K562 (cell line): ENCODE measurements at regions not wholly inside any gene's neighbourhood (a gene's known extent, or its start where the extent isn't known, plus 50 kb on each side); places are given as distances from the start of the nearest gene placed in this dataset.

Experiments used
- ATAC-seq: fragments of 200-7000 bp; cut with Tn5 transposase; 3 replicates; pipeline ENCODE4 v1.9.1; 2020; ENCODE audit warnings: moderate library complexity
- BruUV-seq: library from RNA; stranded (reverse); fragments of 400-500 nt; replicated peaks from 2 replicates; lab custom pipeline; 2021; lab: Mats Ljungman, UMichigan
- CTCF ChIA-PET: fragments of 300-600 bp; formaldehyde crosslinking; extraction: SDS; loops from one replicate; lab custom pipeline; 2021; ENCODE audit warnings: low intra/inter-chr PET ratio; lab: Yijun Ruan, JAX
- POLR2A ChIA-PET: fragments of 300-600, 350-650 bp; sonication (Branson Sonifier 250); formaldehyde crosslinking; extraction: SDS; loops from one replicate; lab custom pipeline; 2021; ENCODE audit warnings: antibody characterized with exemption, inconsistent platforms; lab: Yijun Ruan, JAX
- DNase-seq, 4 experiments: peaks; one replicate each; pipeline versions ENCODE4 v3.0.0 to v3.0.0-alpha.2; 2011 to 2018; ENCODE audit warnings: low spot score in 3 of 4, mixed read lengths in 3 of 4; ENCODE audit errors: extremely low read depth in 1 of 4
- FAIRE-seq: peaks from 2 replicates; lab custom pipeline; 2011; peaks lifted over from hg19 to GRCh38; lab: Jason Lieb, UNC
- H2AFZ ChIP-seq: 2 replicates; pipeline ENCODE4 v1.6.0; 2011; ENCODE audit warnings: low read depth, low read length, control low read depth, inconsistent platforms
- H3K27ac ChIP-seq: fragments of 200-600 bp; 3 replicates; pipeline ENCODE4 v1.8.0; 2011; ENCODE audit warnings: low read depth, mild to moderate bottlenecking, control low read depth, inconsistent platforms, low read length, moderate library complexity, mixed read lengths; ENCODE audit errors: extremely low read depth
- H3K27me3 ChIP-seq, 2 experiments: fragments of 300-600 bp in 1 of 2; 2 replicates in 1 of 2; 3 replicates in 1 of 2; pipeline versions ENCODE4 v1.6.0 to v1.8.0; 2011; ENCODE audit warnings: inconsistent platforms in 2 of 2, low read length in 2 of 2, mild to moderate bottlenecking in 1 of 2, mixed read lengths in 1 of 2, moderate library complexity in 1 of 2; ENCODE audit not compliant: control insufficient read depth in 2 of 2, insufficient read depth in 2 of 2
- H3K36me3 ChIP-seq: fragments of 300-600 bp; 3 replicates; pipeline ENCODE4 v1.8.0; 2011; ENCODE audit warnings: mild to moderate bottlenecking, low read length, inconsistent platforms; ENCODE audit not compliant: control insufficient read depth, insufficient read depth
- H3K4me1 ChIP-seq, 2 experiments: fragments of 200-600 bp in 1 of 2; replicated peaks in 1 of 2; 2 replicates in 1 of 2; 3 replicates in 1 of 2; pipeline versions ENCODE4 v1.5.1 to v1.8.0; 2011; ENCODE audit warnings: inconsistent platforms in 2 of 2, low read length in 2 of 2, mild to moderate bottlenecking in 1 of 2, mixed read lengths in 1 of 2, moderate library complexity in 1 of 2; ENCODE audit not compliant: control insufficient read depth in 2 of 2, insufficient read depth in 2 of 2
- H3K4me2 ChIP-seq: 2 replicates; pipeline ENCODE4 v1.6.1; 2011; ENCODE audit warnings: low read length, control low read depth, inconsistent platforms, mixed read lengths; ENCODE audit not compliant: insufficient read depth
- H3K4me3 ChIP-seq: fragments of 200-600 bp; sonication (generic), shearing (Covaris generic); 2 replicates; pipeline ENCODE4 v1.5.1; 2016; ENCODE audit warnings: control low read depth, inconsistent platforms
- H3K79me2 ChIP-seq: fragments of 200-600 bp; 3 replicates; pipeline ENCODE4 v1.8.0; 2011; ENCODE audit warnings: low read length, inconsistent platforms; ENCODE audit not compliant: control insufficient read depth, insufficient read depth
- H3K9ac ChIP-seq, 2 experiments: 2 replicates each; pipeline versions ENCODE4 v1.6.0 to v1.6.1; 2011; ENCODE audit warnings: low read depth in 2 of 2, low read length in 2 of 2, control low read depth in 1 of 2, inconsistent platforms in 1 of 2, mild to moderate bottlenecking in 1 of 2, mixed read lengths in 1 of 2; ENCODE audit not compliant: insufficient read depth in 1 of 2
- H3K9me1 ChIP-seq: one replicate; pipeline ENCODE4 v1.6.0; 2011; ENCODE audit warnings: inconsistent platforms, mild to moderate bottlenecking, low read length, moderate library complexity; ENCODE audit not compliant: control insufficient read depth, insufficient read depth
- H3K9me3 ChIP-seq: replicated peaks from 2 replicates; pipeline ENCODE4 v1.5.1; 2011; ENCODE audit warnings: low read depth, low read length, inconsistent platforms; ENCODE audit not compliant: control insufficient read depth, insufficient read depth
- H4K20me1 ChIP-seq: replicated peaks from 2 replicates; pipeline ENCODE4 v1.6.1; 2011; ENCODE audit warnings: low read length, inconsistent platforms, mixed read lengths; ENCODE audit not compliant: control insufficient read depth, insufficient read depth
- CREM ChIP-seq: IDR thresholded peaks from 2 replicates; pipeline ENCODE4 v1.6.1; 2014; ENCODE audit warnings: antibody characterized with exemption, low read depth
- FIP1L1 ChIP-seq: fragments of 200-400 bp; formaldehyde crosslinking; IDR thresholded peaks from 2 replicates; pipeline ENCODE4 v1.6.1; 2018; ENCODE audit warnings: mild to moderate bottlenecking, low read depth, low read length; ENCODE audit not compliant: poor library complexity, severe bottlenecking
- HLTF ChIP-seq: fragments of 450-650 bp; IDR thresholded peaks from 2 replicates; pipeline ENCODE4 v1.6.1; 2016
- POU5F1 ChIP-seq: fragments of 150-350 bp; IDR thresholded peaks from 2 replicates; pipeline ENCODE4 v1.6.1; 2014; ENCODE audit warnings: borderline replicate concordance, low read length, low read depth, mild to moderate bottlenecking; ENCODE audit not compliant: partially characterized antibody
- ZNF41 ChIP-seq: fragments of 250-450 bp; sonication (Bioruptor Pico); conservative IDR thresholded peaks from 2 replicates; pipeline ENCODE4 v1.4.0; 2020; ENCODE audit warnings: mild to moderate bottlenecking
- WGBS: fragments of 100-300 bp; shearing (Covaris generic); methylation state at CpG from one replicate; pipeline ENCODE4 v1.1.6; 2016; ENCODE audit warnings: low coverage, mixed read lengths; ENCODE audit not compliant: insufficient coverage; ENCODE audit errors: missing lambda C conversion rate; 5-methylcytosine and 5-hydroxymethylcytosine counted together
- in situ Hi-C: fragments of 300-500 bp; cut with MboI; formaldehyde crosslinking; loops from 4 replicates; pipeline ENCODE4 v1.15.0; 2018; ENCODE audit warnings: inconsistent platforms, mixed read lengths
- intact Hi-C: fragments of 100-400 bp; cut with micrococcal nuclease; formaldehyde crosslinking; loops from 2 replicates; pipeline ENCODE4 v1.14.2; 2022
- TF ChIP-seq, protein P1 (sequence below): sonication (generic); formaldehyde crosslinking; IDR thresholded peaks from 2 replicates; pipeline ENCODE4 v1.8.1; 2022; ENCODE audit warnings: missing genetic modification reagents
- TF ChIP-seq, protein P2 (sequence below): fragments of 250-450 bp; sonication (Bioruptor Pico); IDR thresholded peaks from 2 replicates; pipeline ENCODE4 v1.4.0; 2020; ENCODE audit warnings: mild to moderate bottlenecking, moderate library complexity
- TF ChIP-seq, protein P3 (sequence below): sonication (generic); formaldehyde crosslinking; IDR thresholded peaks from 2 replicates; pipeline ENCODE4 v1.8.1; 2023; ENCODE audit warnings: mild to moderate bottlenecking, missing genetic modification reagents
- TF ChIP-seq, protein P4 (sequence below): fragments of 450-650 bp; formaldehyde crosslinking; IDR thresholded peaks from 2 replicates; pipeline ENCODE4 v1.4.0; 2020; ENCODE audit warnings: mild to moderate bottlenecking, moderate library complexity
- TF ChIP-seq, protein P5 (sequence below): fragments of 250-450 bp; sonication (Bioruptor Pico); IDR thresholded peaks from 2 replicates; pipeline ENCODE4 v1.5.0; 2021
- TF ChIP-seq, protein P6 (sequence below): sonication (generic); formaldehyde crosslinking; IDR thresholded peaks from 2 replicates; pipeline ENCODE4 v1.8.0; 2022; ENCODE audit warnings: missing genetic modification reagents, mild to moderate bottlenecking, borderline replicate concordance

DNA sequence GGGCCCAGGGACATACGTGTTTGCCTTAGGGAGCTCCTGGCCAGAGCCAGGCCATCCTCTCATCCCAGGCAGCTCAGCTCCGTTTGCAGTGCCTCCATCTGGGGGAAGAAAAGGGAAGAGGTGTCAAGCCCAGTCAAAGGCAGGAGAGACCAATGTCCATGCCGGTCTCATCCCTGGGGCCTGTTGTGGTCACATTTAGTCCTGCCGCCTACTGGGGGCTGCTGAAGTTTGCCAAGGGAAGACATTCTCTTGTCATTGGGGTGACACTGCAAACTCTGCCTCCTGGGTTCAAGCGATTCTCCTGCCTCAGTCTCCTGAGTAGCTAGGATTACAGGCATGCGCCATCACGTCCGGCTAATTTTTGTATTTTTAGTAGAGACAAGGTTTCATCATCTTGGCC is 195.2 kb downstream of the UQCRFS1 start:
- no peaks in the 10 kb centered on the region for H3K9me1 ChIP-seq
- TF ChIP-seq CREM (no peak), ZNF41 (CRISPR knock-in tag) (no peak), HLTF (no peak), FIP1L1 (no peak), POU5F1 (no peak)
- TF ChIP-seq, protein P1, sequence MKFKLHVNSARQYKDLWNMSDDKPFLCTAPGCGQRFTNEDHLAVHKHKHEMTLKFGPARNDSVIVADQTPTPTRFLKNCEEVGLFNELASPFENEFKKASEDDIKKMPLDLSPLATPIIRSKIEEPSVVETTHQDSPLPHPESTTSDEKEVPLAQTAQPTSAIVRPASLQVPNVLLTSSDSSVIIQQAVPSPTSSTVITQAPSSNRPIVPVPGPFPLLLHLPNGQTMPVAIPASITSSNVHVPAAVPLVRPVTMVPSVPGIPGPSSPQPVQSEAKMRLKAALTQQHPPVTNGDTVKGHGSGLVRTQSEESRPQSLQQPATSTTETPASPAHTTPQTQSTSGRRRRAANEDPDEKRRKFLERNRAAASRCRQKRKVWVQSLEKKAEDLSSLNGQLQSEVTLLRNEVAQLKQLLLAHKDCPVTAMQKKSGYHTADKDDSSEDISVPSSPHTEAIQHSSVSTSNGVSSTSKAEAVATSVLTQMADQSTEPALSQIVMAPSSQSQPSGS (CRISPR knock-in tag): no peak
- TF ChIP-seq, protein P2, sequence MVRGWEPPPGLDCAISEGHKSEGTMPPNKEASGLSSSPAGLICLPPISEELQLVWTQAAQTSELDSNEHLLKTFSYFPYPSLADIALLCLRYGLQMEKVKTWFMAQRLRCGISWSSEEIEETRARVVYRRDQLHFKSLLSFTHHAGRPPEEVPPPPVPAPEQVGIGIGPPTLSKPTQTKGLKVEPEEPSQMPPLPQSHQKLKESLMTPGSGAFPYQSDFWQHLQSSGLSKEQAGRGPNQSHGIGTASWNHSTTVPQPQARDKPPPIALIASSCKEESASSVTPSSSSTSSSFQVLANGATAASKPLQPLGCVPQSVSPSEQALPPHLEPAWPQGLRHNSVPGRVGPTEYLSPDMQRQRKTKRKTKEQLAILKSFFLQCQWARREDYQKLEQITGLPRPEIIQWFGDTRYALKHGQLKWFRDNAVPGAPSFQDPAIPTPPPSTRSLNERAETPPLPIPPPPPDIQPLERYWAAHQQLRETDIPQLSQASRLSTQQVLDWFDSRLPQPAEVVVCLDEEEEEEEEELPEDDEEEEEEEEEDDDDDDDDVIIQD (CRISPR knock-in tag): no peak
- TF ChIP-seq, protein P3, sequence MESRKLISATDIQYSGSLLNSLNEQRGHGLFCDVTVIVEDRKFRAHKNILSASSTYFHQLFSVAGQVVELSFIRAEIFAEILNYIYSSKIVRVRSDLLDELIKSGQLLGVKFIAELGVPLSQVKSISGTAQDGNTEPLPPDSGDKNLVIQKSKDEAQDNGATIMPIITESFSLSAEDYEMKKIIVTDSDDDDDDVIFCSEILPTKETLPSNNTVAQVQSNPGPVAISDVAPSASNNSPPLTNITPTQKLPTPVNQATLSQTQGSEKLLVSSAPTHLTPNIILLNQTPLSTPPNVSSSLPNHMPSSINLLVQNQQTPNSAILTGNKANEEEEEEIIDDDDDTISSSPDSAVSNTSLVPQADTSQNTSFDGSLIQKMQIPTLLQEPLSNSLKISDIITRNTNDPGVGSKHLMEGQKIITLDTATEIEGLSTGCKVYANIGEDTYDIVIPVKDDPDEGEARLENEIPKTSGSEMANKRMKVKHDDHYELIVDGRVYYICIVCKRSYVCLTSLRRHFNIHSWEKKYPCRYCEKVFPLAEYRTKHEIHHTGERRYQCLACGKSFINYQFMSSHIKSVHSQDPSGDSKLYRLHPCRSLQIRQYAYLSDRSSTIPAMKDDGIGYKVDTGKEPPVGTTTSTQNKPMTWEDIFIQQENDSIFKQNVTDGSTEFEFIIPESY (CRISPR knock-in tag): no peak
- TF ChIP-seq, protein P4, sequence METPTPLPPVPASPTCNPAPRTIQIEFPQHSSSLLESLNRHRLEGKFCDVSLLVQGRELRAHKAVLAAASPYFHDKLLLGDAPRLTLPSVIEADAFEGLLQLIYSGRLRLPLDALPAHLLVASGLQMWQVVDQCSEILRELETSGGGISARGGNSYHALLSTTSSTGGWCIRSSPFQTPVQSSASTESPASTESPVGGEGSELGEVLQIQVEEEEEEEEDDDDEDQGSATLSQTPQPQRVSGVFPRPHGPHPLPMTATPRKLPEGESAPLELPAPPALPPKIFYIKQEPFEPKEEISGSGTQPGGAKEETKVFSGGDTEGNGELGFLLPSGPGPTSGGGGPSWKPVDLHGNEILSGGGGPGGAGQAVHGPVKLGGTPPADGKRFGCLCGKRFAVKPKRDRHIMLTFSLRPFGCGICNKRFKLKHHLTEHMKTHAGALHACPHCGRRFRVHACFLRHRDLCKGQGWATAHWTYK (CRISPR knock-in tag): no peak
- TF ChIP-seq, protein P5, sequence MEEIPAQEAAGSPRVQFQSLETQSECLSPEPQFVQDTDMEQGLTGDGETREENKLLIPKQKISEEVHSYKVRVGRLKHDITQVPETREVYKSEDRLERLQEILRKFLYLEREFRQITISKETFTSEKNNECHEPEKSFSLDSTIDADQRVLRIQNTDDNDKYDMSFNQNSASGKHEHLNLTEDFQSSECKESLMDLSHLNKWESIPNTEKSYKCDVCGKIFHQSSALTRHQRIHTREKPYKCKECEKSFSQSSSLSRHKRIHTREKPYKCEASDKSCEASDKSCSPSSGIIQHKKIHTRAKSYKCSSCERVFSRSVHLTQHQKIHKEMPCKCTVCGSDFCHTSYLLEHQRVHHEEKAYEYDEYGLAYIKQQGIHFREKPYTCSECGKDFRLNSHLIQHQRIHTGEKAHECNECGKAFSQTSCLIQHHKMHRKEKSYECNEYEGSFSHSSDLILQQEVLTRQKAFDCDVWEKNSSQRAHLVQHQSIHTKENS: no peak
- TF ChIP-seq, protein P6, sequence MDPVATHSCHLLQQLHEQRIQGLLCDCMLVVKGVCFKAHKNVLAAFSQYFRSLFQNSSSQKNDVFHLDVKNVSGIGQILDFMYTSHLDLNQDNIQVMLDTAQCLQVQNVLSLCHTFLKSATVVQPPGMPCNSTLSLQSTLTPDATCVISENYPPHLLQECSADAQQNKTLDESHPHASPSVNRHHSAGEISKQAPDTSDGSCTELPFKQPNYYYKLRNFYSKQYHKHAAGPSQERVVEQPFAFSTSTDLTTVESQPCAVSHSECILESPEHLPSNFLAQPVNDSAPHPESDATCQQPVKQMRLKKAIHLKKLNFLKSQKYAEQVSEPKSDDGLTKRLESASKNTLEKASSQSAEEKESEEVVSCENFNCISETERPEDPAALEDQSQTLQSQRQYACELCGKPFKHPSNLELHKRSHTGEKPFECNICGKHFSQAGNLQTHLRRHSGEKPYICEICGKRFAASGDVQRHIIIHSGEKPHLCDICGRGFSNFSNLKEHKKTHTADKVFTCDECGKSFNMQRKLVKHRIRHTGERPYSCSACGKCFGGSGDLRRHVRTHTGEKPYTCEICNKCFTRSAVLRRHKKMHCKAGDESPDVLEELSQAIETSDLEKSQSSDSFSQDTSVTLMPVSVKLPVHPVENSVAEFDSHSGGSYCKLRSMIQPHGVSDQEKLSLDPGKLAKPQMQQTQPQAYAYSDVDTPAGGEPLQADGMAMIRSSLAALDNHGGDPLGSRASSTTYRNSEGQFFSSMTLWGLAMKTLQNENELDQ (CRISPR knock-in tag): no peak
- TF ChIP-seq, all 486 proteins: peak for 0
- no TSS peak for BruUV-seq
- Histone ChIP-seq H3K27ac (no peak overlapping the region), H3K9me3 (no peaks in the 10 kb centered on the region), H3K9ac (no peak overlapping the region), H2AFZ (no peak overlapping the region), H3K36me3 (no peaks in the 10 kb centered on the region), H3K4me1 (no peaks in the 10 kb centered on the region), H3K79me2 (no peaks in the 10 kb centered on the region), H3K4me2 (no peak overlapping the region), H3K27me3 (peaks cover 2 to 41% of the 10 kb centered on the region in 2 experiments), H4K20me1 (no peaks in the 10 kb centered on the region), H3K4me3 (no peak overlapping the region)
- intact Hi-C loops: no loop called here
- no peak for FAIRE-seq
- POLR2A ChIA-PET: interaction anchor here (0.7 kb wide), 1 partner anchor 10 kb away, joined by 3 read pairs; no protein-coding TSS in a partner anchor
- in situ Hi-C loops: no loop called here
- no peak for ATAC-seq
- WGBS: 0% methylated on average over 8 of the region's 8 CpGs
- DNase-seq: no peak
- CTCF ChIA-PET: no interaction called here
